Lung (tissue), 11 donors: ENCODE measurements at regions not wholly inside any gene's neighbourhood (a gene's known extent, or its start where the extent isn't known, plus 50 kb on each side); places are given as distances from the start of the nearest gene placed in this dataset.
A peak's percentile ranks its signal among the peaks of the same experiment; 100 is the strongest.

Source experiments
- ATAC-seq: fragments of 200-7000 bp; cut with Tn5 transposase; one replicate; pipeline ENCODE4 v1.9.1; 2020; ENCODE audit warnings: moderate number of reproducible peaks; ENCODE audit not compliant: insufficient read depth, low FRiP score
- DNase-seq, 3 donors: peaks; one replicate each; pipeline ENCODE4 v3.0.0-alpha.2; 2013 to 2017
- H3K27ac ChIP-seq, 2 donors: one replicate each; pipeline ENCODE4 v1.5.1; 2013; ENCODE audit warnings: mild to moderate bottlenecking in 2 of 2, moderate library complexity in 2 of 2, control low read depth in 1 of 2, inconsistent platforms in 1 of 2, low read depth in 1 of 2, low read length in 1 of 2
- H3K27me3 ChIP-seq, 3 donors: one replicate each; pipeline ENCODE4 v1.5.1; 2013; ENCODE audit warnings: low read length in 2 of 3; ENCODE audit not compliant: control insufficient read depth in 3 of 3, insufficient read depth in 3 of 3
- H3K36me3 ChIP-seq, 4 donors: one replicate each; pipeline ENCODE4 v1.5.1; 2013; ENCODE audit warnings: low read length in 4 of 4, mild to moderate bottlenecking in 1 of 4, moderate library complexity in 1 of 4; ENCODE audit not compliant: control insufficient read depth in 4 of 4, insufficient read depth in 4 of 4
- H3K4me1 ChIP-seq, 5 donors: one replicate each; pipeline ENCODE4 v1.5.1; 2013; ENCODE audit warnings: low read length in 5 of 5, mild to moderate bottlenecking in 2 of 5, moderate library complexity in 1 of 5; ENCODE audit not compliant: control insufficient read depth in 5 of 5, insufficient read depth in 5 of 5
- H3K4me3 ChIP-seq: one replicate; pipeline ENCODE4 v1.5.1; 2013; ENCODE audit warnings: mild to moderate bottlenecking, control low read depth, moderate library complexity
- H3K9ac ChIP-seq, 2 donors: one replicate each; pipeline ENCODE4 v1.5.1; 2013; ENCODE audit warnings: low read length in 2 of 2, control low read depth in 1 of 2; ENCODE audit not compliant: insufficient read depth in 1 of 2
- H3K9me3 ChIP-seq, 4 donors: one replicate each; pipeline ENCODE4 v1.5.1; 2013; ENCODE audit warnings: low read length in 3 of 4, mild to moderate bottlenecking in 1 of 4, moderate library complexity in 1 of 4; ENCODE audit not compliant: control insufficient read depth in 4 of 4, insufficient read depth in 3 of 4
- CTCF ChIP-seq: IDR thresholded peaks from 2 replicates; pipeline ENCODE4 v1.5.1; 2012; ENCODE audit warnings: mild to moderate bottlenecking; ENCODE audit errors: control extremely low read depth, extremely low read depth
- WGBS, 2 donors: extraction: QIAGEN DNeasy Blood & Tissue Kit; methylation state at CpG; one replicate each; pipeline ENCODE4 v1.1.7; 2013; 5-methylcytosine and 5-hydroxymethylcytosine counted together
- donor health status: control.
- donor health status: control.
- donor health status: Bipolar disorder and iron deficiency.
- donor health status: healthy.
- donor health status: DM: yes; HTN: yes; CAD: no.

DNA sequence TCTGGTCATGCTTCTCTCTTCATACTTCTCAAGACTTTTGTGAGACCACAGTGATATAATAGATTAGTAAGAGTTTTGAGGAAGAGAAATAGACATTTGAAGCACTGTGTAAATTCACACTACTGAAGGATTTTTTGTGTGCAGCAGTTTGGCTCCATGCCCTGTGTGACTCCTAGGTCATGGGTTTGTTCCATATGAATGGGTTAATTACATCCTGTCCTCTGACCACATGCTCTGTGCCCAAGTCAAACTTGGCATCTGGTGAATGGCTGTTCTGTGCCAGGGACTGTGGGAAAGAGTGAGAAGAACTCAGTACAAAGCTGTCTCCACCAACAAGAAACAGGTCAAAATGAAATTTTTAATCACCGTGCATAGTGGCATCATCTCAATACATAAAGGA is 304.0 kb downstream of the LNPK start:
- Histone ChIP-seq H3K36me3 (no peaks in the 10 kb centered on the region), H3K9ac (no peak overlapping the region), H3K9me3 (no peaks in the 10 kb centered on the region), H3K27ac (no peak overlapping the region), H3K4me3 (no peak overlapping the region), H3K27me3 (no peaks in the 10 kb centered on the region), H3K4me1 (no peaks in the 10 kb centered on the region)
- no peak for TF ChIP-seq CTCF
- no peak for DNase-seq
- ATAC-seq: no peak
- 97 to 98% methylated on average over 1 of the region's 1 CpG for WGBS, 2 donors

GRCh38 chr2:175690113-175690837 is 311.8 kb downstream of the LNPK start:
- WGBS, 2 donors: 14 to 21% methylated on average over 4 of the region's 4 CpGs
- ATAC-seq: peak; percentile 62
- peak; percentile 56 to 92 (median 88) for DNase-seq
- peak; percentile 43 for TF ChIP-seq CTCF
- Histone ChIP-seq H3K27me3 (peaks cover 0 to 4% (median 3%) of the 10 kb centered on the region in 3 donors), H3K9me3 (no peaks in the 10 kb centered on the region), H3K4me3 (no peak overlapping the region), H3K27ac (no peak overlapping the region), H3K4me1 (peaks cover 0 to 3% (median 0%) of the 10 kb centered on the region in 5 donors), H3K36me3 (no peaks in the 10 kb centered on the region), H3K9ac (no peak overlapping the region)

- H3K27me3 ChIP-seq: peaks cover 0 to 4% (median 3%) of the 10 kb centered on the region in 3 donors
- H3K9me3 ChIP-seq: no peaks in the 10 kb centered on the region
- 85 to 95% methylated on average over 4 of the region's 4 CpGs for WGBS, 2 donors
- H3K36me3 ChIP-seq: no peaks in the 10 kb centered on the region
- H3K4me1 ChIP-seq: peaks cover 0 to 3% (median 0%) of the 10 kb centered on the region in 5 donors
- ATAC-seq (no peak), DNase-seq (no peak)
- no peak overlapping the region for H3K27ac ChIP-seq
- TF ChIP-seq CTCF: no peak
- no peak overlapping the region for H3K4me3 ChIP-seq
- no peak overlapping the region for H3K9ac ChIP-seq
Measured at GRCh38 chr2:175688243-175688642, 313.8 kb downstream of the LNPK start.

GRCh38 chr2:175687465-175687864 is 314.6 kb downstream of the LNPK start:
- no peak for TF ChIP-seq CTCF
- no peak for DNase-seq
- 73 to 80% methylated on average over 6 of the region's 6 CpGs for WGBS, 2 donors

More at GRCh38 chr2:175687465-175687864, 314.6 kb downstream of the LNPK start:
- Histone ChIP-seq H3K4me1 (peaks cover 0 to 3% (median 0%) of the 10 kb centered on the region in 5 donors), H3K9ac (no peak overlapping the region), H3K4me3 (no peak overlapping the region), H3K27ac (no peak overlapping the region), H3K9me3 (no peaks in the 10 kb centered on the region), H3K27me3 (peaks cover 0 to 4% (median 3%) of the 10 kb centered on the region in 3 donors), H3K36me3 (no peaks in the 10 kb centered on the region)
- ATAC-seq: no peak
